Stimulated activated naive CD8-positive, alpha-beta T cell treated with anti-CD3 and anti-CD28 coated beads, Interleukin-15, Interleukin-2, amounts not matched to agents 100 U/mL and 50 U/mL, for 24 hours (primary cell): ENCODE measurements at regions not wholly inside any gene's neighbourhood (a gene's known extent, or its start where the extent isn't known, plus 50 kb on each side); places are given as distances from the start of the nearest gene placed in this dataset.
A peak's percentile ranks its signal among the peaks of the same experiment; 100 is the strongest.

Experiments
- ATAC-seq: fragments of 150-1000 bp; cut with Tn5 transposase; one replicate; pipeline ENCODE4 v1.10.0; 2021
- DNase-seq: peaks from one replicate; pipeline ENCODE4 v3.0.0; 2021

DNA sequence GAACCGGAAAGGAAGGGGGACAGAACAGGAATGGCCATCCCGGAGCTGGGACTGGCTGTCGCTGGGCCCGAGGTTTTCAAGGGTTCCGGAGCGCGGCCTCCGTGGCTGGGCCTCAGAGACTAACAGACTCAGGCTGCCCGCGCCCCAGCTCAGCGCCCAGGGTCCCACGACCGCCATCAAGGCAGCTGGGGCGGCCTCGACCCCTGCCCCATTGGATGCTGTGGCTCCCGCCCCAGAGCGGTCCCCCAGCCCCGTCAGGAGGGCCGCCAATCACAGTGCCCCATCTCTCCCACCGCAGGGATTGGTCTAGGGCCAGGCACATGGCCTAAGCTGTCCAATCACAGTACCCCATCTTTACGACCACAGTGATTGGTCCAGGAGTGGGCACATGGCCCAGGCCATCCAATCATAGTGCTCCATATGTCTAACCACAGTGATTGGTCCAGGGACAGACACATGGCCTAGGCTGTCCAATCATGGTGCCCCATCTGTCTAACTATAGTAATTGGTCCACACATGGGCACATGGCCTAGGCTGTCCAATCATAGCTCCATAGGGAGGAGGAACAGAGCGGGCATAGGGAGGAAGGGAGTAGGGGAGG lies 105.3 kb upstream of the NKX1-1 start:
- DNase-seq, result peak; percentile 33
- peak; percentile 89 for ATAC-seq

DNA sequence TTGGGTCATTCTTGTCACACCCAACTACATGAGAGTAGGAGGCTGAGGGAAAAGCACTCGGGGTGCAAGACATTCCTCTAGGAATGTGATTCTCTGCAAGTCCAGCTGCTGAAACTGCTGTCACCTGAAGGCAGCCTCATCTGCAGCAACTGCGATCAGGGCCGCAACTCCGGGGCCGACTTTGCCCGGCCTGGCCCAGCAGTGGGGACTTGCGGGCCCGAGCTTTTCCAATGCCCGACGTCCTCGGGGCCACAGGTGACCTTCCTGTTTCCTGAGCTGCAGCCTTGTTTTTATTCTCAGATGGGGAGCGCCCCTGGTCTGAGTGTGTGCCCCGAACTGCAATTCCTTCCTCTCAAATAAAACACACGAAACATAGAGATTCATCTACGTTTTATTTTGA lies 104.7 kb upstream of the NKX1-1 start:
- no peak for ATAC-seq
- DNase-seq, result no peak

DNA sequence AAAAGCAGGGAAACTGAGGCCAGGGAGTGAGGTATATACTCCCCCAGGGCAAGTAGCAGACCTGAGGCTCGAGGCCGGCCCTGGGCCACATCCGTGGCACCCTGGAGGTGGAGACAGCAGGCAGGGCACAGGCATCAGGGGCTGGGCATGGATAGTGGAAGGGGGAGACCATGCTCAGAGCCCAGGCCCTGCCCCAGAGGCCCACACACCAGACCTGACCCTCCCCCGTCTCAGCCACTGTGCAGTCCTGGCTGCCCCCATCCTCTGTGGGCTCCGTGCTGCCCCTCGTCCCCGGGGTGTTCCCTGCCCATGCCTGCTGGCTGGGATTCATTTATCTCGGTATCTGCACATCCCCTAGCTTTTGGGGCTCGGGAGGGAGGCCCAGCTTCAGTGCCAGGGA lies 103.1 kb upstream of the NKX1-1 start:
- ATAC-seq, result no peak
- DNase-seq, result no peak

DNA sequence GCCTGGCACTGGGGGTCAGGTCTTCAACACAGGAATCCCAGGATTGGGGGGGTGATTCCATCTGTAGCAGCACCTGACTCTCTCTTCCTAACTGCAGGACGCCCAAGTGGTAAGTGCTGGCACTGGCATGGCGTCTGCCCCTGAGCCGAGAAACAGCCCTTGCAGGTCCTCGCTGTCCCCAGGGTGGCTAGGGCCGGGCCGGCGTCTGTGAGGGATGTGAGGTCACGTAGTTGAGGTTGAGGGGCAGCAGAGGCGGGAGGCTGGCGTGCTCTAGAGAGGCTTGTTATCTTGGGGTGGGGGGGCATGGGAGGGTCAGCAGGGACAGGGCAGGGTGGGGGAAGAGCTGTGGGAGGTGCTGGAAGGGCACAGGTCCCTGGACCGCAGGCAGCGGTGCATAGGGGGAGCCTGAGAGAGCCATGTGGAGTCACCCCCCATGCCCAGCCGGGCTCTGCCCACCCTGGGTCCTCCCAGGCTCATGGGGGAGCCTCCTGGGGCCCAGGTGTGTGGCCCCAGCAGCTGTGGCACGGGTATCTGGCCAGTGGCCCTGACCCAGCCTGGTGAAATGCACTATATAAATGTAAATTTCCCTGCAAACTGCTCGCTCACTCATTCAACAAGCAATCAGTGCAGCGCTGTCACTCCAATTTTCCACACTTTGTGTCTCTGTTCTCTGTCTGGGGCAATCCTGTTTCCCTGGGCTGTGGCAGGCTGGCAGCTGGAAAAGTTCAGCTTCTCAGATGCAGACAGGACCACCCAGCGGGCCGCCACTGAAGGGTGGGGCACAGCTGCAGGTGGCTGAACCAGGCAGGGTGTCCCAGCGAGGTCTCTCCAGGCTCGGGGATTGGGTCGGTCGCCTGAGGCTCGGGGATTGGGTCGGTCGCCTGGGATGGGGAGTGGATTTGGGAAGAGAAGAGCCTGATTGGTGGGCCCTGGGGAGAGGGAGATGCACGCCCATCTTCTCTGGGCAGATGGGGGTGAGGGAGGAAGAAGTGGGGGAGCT lies 102.2 kb upstream of the NKX1-1 start:
- ATAC-seq (no peak), DNase-seq (no peak)

DNA sequence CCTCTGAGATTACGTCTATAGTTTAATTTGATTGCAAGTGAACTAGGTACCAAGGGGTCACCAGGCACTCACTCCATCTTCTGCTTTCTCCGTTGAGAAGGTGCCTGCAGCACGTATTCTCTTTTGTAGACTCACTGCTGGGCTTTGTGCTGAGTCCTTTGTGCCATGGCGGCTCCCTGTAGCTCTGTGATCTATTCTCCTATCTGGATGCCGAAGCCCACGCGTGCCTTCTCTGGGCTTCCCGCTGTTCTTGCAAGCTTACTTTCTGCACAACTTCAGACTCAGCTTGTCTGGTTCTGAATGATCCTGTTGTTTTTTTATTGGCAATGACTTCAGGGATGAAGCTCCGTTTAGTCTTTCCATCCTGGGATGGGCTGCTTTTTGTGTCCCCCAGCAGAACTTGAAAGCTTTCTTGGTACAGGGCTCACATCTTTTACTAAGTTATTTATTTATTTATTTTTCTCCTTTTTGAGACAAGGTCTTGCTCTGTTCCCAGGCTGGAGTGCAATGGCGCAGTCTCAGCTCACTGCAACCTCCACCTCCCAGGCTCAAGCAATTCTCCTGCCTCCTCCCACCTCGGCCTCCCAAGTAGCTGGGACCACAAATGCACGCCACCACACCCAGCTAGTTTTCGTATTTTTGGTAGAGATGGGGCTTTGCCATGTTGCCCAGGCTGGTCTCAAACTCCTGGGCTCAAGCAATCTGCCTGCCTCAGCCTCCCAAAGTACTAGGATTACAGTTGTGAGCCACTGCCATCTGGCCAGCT lies 100.9 kb upstream of the NKX1-1 start:
- ATAC-seq (no peak), DNase-seq (no peak)

DNA sequence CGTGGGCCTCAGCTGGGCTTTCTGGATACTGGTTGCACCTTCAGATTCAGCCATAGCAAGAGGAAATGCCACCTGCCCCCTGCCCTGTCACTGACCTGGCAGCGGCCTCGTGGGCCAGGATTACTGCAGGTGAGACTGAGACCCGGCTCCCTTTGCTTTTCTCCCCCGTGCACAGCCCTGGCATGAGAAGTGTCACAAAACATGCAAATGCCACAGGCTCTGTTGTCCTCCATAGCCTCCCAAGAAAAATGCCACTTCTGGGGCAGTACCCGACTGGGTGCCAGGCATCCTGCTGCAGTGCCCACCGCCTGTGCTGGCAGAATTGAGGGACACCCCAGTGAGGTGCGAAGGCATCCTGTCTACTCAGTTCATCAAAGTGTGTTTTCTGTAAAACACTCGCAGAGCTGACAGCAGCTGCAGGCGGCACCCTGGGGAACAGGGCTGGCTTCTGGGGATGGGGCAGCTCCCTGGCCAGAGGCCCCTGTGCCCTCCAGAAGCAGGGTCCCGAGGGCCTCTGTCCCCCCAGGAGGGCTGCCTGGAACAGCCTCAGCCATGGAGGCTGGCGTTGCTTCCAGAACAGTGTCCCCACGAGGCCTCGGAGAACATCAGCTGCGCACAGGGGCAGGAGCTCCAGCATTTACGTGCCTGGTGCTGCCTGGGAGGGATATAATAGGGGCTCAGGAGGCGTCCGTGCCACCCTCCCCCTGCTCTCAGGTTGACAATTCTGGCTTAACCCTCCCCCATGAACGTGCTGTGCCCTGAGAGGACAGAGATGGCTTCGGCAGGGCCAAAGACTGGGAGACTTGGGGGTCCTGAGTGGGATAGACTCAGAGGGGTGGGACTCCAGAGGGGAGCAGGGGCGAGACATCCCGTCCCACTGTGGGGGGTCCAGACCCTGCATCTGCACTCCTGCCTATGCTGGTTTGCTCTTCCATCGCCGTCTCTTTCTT lies 99.5 kb upstream of the NKX1-1 start:
- ATAC-seq (no peak), DNase-seq (no peak)

DNA sequence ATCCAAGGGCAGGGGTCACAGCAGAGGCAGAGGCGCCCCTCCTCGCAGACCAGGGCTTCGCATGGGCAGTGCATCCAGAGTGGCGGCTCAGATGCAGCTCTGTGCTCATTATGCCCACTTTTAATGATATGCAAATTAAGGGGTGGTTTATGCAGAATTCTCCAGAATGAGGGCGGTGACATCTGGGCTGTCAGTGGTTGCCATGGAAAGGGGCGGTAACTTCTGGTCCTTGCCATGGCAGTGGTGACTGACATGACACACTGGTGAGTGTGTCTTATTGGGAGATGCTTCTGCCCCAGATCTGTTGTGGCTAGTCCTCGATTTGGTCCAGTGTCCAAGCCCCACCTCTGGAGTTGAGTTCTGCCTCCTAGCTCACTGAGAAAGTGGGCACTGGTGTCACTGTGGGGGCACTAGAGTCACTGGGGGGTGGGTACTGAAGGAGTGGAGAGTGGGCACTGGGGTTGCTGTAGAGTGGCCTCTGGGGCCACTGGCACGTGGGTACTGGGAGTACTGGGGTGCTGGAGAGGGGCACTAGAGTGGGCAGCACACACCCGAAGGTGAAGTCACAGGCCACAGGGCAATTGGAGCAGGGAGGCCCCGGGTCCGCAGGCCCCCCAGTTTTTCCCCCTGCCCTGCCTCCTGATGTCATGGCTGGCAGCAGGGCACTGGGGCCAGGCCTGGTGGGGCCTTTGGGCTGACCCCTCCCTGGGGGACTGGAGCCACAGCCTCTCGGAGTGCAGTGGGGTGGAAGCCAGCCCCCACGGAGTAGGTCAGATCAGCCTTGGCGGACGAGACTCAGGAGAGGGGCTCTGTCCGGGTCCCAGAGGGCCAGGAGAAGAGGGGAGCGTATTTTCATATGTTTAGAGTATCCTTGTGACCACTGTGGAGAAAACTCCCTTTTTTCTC lies 98.6 kb upstream of the NKX1-1 start:
- DNase-seq, result no peak
- ATAC-seq, result no peak

DNA sequence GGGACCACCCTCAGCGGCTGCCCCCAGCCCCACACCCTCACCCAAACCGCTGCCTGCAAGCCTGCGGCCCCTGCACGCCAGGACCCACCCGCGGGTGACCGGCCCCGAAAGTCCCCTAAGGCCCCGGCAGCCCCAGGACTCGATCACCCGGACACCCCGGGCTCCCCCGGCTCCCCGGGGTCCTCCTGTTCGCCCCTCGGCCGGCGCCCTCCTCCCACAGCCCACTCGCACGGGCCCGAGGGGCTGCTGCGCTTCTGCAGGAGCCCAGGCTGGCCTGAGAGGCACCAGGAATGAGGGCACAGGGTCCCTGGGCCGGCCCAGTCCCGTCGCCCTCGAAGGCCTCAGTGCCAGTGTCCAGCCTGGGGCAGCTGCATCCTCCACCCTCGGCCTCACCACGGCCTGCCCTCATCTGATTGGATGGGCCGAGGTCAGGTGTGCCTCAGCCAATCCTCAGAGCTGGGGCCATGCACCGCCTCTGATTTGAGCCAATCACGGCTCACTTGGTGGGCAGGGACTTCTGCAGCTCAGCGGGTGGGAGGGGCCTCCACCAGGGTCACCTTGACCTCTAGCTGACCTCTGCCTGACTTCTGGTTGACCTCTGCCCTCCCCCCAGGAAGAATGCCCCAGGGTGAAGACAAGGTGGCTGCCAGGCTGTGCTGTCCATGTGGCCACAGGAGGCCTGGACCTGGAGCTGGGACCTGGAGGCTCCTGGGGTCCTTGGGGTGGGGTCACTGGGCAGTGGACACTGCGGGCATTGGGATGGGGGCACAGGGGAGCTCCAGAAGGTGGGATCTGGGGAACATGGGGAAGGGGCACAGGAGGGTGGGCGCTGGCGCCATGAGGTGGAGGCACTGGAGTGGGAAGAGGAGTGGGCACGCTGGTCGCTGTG lies 97.6 kb upstream of the NKX1-1 start:
- no peak for ATAC-seq
- no peak for DNase-seq

DNA sequence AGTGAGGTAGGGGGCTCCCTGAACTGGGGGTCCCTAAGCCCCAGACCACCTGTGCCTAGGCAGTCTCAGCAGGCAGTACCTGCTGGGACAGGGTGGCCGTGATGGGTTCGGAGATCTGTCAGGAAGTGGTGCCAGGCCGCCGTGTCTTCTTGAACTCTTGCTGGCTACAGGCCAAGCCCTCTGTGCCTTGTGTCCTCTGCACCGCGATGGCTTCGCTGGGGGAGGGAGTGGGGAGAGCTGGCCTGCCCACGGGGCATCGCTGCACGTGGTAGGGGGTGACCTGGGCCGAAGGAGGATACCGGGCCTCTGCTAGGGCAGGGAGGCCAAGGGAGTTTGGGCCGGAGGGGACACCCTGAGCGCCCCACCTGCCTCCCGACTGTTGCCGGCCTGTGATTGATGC lies 96.7 kb upstream of the NKX1-1 start:
- ATAC-seq (no peak), DNase-seq (no peak)

DNA sequence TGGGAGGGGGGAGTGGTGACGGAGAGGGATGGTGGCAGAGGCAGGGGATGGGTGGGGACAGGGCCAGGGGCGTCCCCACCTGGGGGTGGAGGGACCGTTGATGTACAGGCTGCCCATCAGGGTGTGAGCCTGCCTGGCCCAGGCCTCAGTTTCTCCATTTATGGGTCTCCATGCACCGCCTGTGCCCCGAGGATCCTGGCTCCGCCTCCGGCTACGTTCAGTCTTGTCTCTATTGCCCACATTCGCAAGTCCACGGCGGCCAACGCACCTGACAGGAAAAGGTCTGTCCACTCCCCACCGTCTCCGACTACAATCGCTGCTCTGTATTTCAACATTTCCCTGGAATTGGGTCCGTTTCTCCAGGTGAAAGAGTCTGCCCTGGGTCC lies 96.3 kb upstream of the NKX1-1 start:
- no peak for DNase-seq
- ATAC-seq, result no peak

DNA sequence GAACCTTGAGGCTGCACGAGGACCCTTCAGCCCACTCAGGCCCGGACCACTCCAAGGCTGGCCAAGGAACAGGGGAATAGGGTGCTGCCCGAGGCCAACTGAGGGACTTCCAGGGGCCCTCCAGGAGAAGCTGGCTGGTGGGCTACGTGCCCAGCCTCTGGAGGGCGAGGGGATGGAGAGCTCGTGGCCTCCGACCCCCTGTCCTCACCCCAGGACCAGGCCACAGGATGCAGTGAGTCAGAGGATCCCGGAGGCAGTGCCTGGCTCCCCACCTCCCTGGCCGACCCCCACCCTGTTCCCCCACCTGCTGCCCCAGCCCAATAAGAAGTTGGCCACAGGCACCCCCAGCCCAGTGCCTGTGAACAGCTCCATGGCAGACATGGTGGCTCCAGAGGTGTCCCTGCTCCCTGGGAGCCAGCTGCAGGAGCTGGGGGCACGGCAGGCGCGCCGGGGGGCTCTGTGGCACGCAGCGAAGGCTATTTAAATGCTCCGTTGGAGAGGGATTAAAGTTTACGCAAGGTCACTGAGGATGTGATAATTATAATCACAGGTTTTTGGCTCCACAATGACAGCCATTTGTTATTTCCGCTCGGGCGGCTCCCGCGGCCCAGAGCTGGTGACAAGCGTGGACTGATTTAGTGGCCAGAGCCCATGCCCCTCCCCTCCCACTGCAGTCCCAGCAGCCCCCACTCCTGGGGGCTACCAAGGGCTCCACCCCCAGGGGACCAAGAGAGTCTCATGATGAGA lies 95.7 kb upstream of the NKX1-1 start:
- DNase-seq (no peak), ATAC-seq (no peak)

DNA sequence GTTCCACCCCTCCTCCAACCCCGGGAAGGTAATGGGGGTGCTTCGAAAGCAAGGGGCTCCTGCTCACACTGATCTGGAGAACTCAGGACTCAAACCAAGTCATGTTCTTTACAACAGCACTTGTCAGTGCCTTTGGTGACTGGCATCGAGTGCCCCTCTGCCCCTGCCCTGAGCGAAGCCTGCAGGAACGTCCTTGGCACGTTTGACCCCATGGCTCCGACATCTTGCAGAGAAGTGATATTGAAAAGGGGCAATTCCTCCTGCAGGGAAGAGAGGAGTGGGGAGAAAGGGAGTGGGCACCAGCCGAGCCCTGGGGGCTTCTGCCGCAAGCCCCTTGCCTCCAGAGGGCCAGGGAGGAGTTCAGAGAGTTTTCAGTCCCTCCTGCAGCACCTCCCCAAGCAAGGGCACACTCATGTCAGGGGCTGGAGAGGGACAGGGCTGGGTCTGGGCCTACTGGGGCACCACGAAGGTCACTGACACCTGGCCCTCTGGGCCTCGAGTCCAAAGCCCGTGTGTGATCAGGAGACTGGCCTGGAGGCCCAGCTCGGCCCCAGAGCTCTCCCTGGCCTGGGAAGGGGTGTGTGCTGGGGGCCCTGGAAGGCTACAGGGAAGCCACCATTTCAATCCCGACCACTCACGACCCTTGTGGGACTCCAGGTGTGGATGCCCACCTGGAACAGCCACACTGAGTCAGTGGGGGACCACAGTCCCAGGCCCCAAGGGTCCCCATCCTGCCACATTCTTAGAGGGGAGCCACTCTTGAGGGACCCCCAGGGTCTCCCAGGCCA lies 94.9 kb upstream of the NKX1-1 start:
- ATAC-seq (no peak), DNase-seq (no peak)

DNA sequence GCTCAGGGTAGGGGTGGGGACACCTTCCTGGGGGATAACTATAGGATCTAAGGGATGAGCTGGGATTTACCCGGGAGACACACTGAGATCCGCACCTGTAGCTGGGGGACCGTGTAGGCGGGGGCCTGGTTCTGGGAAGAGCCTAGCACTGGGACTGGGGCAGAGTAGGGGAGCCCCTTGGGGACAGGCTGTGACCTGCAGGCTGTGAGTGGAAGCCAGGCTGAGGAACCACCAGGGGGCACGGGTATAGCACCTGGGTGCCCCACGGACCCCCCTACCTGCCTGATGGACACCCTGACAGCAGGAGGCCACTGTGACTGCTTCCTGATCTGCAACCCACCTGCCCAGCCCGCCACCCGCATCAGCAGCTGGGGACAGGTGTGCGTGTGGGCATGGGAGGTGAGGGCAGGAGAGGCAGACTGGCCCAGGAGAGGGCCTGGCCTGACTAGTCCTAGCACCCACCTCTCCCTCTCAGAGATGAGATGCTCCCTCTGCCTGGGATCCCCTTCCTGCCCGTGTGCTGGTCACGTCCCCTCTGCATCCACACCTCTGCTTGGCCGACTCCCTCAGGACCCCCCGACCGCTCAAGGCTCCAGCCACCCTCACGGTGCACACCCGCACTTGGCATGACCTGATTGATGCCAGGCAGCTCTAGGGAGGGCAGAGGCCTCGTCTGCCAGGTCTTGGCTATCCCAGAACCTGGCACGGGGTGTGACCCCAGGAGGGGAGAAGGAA lies 94.2 kb upstream of the NKX1-1 start:
- no peak for ATAC-seq
- no peak for DNase-seq

DNA sequence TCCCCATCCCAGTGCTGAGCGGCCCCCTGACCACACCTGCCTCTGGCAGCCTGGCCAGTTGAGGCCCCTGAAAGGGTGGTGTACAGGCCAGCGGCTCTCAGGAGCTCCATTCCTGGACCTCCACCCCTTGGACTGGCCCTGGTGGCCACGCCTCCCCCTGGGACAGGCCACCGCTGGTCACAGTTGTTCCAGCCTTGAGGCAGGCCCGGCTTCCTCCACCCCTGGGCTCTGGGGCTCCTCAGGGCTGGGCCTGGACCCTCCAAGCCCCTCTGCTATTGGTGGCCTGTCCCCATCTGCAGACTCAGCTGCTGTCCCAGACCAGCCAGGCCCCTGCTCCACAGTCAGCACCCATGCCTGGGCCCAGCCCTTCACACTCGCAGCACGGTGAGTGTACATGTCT lies 93.2 kb upstream of the NKX1-1 start:
- DNase-seq (no peak), ATAC-seq (peak; percentile 12)

DNA sequence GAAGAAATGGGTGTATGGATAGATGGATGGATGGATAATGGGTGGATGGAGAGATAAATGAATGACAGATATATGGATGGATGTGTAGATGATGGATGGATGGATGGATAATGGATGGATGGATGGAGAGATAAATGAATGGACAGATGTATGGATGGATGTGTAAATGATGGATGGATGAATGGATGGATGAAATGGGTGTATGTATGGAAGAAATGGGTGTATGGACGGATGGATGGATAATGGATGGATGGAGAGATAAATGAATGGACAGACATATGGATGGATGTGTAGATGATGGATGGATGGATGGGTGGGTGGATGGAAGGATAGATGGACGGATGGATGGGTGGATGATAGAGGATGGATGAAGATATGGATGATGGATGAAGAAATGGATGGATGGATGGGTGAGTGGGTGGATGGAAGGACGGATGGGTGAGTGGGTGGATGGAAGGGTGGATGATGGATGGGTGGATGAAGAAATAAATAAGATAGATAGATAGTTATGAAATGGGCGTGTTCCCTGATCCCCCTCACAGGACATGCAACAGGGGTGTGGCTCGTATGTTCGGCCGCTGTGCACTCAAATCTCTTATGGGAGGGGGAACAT lies 91.1 kb upstream of the NKX1-1 start:
- ATAC-seq, result no peak
- DNase-seq, result no peak

DNA sequence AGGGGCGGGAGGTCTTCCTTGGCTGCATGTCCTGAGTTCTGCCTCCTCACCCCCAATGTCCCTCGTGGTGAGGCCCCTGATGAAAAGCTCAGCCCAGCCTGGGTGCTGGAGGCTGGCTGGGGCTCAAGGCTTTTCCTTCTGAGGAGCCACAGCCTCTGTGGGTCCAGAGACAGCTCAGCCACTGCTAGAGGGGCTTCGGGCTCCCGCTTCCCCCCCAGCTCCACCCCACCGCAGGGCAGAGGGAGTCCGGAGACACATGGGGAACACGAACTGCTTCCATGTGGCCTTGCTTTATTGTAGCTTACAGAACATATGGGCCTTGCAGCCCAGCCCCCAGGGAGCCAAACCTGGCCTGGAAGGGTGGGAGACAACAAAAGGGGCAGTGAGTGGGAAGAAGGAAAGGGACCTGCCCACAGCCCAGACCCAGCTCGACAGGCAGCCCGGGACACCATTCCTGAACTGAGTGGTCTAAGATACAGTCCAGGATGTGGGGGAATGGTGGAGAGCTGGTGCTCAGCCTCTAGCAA lies 89.9 kb upstream of the NKX1-1 start:
- no peak for ATAC-seq
- DNase-seq, result no peak
